Fibroblast of peridontal ligament (primary cell): ENCODE measurements at regions not wholly inside any gene's neighbourhood (a gene's known extent, or its start where the extent isn't known, plus 50 kb on each side); places are given as distances from the start of the nearest gene placed in this dataset.

Experiments used
- DNase-seq: peaks from one replicate; pipeline ENCODE4 v3.0.0-alpha.2; 2010; ENCODE audit errors: extremely low read depth

- no peak for DNase-seq
These were observed 133.3 kb downstream of the MGAT5B start for GRCh38 chr17:77001487-77001886.

GRCh38 chr17:77002103-77003045 is 134.2 kb downstream of the MGAT5B start:
- no peak for DNase-seq

DNA sequence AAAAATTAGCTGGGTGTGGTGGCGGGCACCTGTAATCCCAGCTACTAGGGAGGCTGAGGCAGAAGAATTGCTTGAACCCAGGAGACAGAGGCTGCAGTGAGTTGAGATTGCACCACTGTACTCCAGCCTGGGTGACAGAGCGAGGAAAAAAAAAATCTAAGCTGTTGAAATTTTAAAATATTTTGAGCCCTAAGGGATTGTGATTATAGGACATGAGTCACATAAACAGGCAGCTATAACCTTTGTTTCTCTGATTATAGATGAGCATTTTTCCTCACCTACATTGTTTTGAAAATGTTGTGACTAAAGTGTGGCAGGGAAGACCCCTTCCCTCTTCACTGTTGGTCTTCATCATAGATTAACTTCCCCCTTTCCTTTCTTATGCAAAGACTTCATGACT is 135.5 kb downstream of the MGAT5B start:
- DNase-seq = no peak

DNA sequence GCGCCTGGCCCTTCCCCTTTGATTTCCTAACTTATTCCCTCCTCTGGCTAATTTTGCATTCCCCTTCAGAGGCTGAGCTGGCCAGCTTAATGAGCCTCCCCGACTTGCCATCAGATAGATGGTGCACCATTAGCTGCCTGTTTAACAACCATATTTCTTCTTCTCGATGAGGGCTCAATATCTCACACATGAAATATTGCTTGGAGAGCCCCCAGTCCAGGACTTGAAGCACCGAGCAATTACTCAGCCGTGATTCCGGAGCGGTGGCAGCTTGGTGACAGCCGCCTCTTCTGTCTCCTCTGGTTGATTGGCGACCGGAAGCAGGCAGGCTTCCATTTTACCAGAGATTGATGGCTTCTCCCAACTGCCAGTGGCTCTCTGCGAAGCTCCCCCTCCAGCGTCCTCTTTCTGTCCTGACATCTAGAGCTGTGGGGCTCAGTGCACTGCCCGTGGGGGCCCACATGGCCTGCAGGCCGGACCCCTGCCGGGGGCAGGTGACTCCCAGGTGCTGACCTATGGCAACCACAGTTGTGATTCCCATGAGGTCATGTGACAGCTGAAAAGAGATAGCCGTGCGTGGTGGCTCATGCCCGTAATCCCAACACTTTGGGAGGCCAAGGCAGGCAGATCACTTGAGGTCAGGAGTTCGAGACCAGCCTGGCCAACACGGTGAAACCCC is 133.7 kb upstream of the SEC14L1 start:
- no peak for DNase-seq

DNA sequence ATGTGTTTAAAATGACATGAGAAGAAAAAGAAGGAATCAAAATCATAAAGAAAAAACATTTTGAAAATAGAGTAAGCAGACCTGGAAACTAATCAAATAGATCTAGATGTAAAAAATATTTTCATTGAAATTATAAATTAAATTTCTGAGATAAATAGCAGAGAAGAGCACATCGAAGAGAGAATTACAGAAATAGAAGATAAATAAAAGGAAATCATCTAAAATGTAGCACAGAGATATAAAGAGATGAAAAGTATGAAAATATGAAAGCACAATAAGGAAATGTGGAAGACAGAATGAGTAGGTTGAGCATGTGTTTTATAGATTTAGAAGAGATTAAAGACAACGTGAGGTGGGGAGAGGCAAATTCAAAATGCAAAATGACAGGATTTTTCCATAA is 130.9 kb upstream of the SEC14L1 start:
- DNase-seq = no peak

- no peak for DNase-seq
These were observed 130.1 kb upstream of the SEC14L1 start for GRCh38 chr17:77010667-77011066.

DNA sequence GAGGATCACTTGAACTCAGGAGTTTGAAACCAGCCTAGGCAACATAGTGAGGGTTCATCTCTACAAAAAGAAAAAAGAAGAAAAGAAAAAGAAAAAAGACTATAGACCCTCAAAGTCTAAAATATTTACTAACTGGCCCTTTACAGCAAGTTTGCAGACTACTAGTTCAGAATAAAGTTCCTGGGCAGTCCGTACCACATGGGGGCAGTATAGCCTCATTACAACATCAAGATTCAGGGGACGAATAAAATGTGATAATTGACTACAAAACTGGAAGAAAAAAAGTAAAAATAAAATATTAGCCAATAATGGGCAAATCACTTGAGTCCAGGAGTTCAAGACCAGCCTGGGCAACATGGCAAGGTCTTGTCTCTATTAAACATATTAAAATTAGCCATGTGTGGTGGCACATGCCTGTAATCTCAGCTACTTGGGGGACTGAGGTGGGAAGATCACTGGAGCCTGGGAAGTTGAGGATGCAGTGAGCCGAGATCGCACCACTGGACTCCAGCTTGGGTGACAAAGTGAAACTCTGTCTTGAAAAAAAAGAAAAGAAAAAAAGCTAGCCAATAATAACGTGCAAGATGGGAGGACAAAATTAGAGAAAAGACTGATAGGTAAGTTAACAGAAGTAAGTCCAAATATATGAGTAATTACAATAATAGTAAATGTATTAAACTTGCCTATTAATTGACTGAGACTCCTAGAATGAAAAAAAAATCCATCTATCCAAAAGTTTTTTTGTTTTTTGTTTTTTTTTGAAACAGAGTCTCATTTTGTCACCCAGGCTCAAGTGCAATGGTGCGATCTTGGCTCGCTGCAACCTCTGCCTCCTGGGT is 129.4 kb upstream of the SEC14L1 start:
- DNase-seq = peak; percentile 58

GRCh38 chr17:77018504-77018903 is 122.3 kb upstream of the SEC14L1 start:
- DNase-seq = no peak

GRCh38 chr17:77019893-77020379 is 120.8 kb upstream of the SEC14L1 start:
- no peak for DNase-seq

GRCh38 chr17:77020973-77021372 is 119.8 kb upstream of the SEC14L1 start:
- no peak for DNase-seq

DNA sequence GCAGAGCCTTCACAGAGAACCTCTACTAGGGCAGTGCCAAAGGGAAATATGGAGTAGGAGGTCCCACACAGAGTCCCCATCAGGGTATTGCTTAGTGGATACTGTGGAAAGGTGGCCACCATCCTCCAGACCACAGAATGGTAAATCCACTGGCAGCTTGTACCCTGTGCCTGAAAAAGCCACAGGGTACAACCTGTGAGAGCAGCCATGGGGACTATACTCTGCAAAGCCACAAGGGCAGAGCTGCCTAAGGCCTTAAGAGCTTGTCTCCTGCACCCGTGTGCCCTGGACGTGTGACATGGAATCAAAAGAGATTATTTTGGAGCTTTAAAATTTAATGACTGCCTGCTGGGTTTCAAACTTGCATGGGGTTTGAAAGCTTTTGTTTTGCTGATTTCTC is 118.0 kb upstream of the SEC14L1 start:
- no peak for DNase-seq

GRCh38 chr17:77025781-77026180 is 115.0 kb upstream of the SEC14L1 start:
- DNase-seq = no peak

DNA sequence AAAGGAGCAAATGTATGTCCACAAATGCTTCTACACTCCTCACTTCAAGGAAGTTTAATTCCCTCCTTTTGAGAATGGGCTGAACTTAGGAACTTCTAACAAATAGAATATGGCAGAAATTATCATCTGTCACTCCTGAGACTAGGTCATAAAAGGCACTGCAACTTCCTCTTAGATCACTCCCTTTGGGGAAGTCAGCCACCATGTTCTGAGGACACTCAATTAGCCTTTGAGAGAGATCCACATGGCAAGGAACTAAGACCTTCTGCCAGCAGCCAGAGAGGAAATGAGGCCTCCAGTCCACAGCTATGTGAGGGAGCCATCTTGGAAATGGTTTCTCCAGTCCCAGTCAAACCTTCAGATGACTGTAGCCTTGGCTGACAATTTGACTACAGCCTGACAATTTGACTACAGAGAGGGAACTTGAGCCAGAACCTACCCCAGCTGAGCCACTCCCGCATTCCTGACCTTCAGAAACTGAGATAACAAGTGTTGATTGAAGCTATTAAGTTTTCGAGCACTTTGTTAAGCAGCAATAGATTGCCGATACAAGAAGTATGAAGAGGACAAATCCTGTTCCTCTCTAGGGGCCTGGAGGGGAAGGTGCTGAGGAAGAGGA is 113.4 kb upstream of the SEC14L1 start:
- no peak for DNase-seq

DNA sequence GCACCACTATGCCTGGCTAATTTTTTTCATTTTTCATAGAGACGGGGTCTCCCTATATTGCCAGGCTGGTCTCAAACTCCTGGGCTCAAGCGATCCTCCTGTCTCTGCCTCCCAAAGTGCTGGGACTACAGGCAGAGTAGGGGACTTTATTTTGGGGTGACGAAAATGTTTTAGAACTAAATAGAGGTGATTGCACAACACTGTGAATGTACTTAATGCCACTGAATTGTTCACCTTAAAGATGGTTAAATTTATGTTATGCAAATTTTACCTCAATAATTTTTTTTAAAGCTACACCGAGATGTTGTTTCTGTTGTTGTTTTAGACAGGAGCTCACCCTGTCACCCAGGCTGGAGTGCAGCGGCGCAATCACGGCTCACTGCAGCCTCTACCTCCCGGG is 111.9 kb upstream of the SEC14L1 start:
- DNase-seq = no peak

- DNase-seq = no peak
These were observed 107.8 kb upstream of the SEC14L1 start for GRCh38 chr17:77032929-77033328.

GRCh38 chr17:77033892-77034404 is 106.8 kb upstream of the SEC14L1 start:
- no peak for DNase-seq

GRCh38 chr17:77034677-77035424 is 105.9 kb upstream of the SEC14L1 start:
- DNase-seq = no peak

DNA sequence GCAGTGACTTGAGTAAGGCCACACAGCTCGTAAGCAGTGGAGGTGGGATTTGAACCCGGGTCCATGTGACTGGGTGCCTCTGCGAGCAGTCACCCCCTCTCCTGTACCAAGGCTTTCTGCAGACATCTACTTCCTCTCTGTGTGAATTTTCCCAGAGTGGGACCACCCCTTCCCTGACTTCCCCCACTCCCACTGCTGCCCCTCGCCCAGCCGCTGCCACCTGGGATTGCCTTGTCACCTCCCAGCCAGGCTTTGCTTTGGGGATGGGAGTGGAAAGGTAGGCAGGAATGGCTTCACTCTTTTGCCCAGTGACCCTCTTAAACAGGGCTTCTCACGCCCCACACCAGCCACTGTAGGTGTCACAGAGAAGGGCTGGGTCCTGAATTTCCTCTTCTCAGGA is 105.2 kb upstream of the SEC14L1 start:
- no peak for DNase-seq

DNA sequence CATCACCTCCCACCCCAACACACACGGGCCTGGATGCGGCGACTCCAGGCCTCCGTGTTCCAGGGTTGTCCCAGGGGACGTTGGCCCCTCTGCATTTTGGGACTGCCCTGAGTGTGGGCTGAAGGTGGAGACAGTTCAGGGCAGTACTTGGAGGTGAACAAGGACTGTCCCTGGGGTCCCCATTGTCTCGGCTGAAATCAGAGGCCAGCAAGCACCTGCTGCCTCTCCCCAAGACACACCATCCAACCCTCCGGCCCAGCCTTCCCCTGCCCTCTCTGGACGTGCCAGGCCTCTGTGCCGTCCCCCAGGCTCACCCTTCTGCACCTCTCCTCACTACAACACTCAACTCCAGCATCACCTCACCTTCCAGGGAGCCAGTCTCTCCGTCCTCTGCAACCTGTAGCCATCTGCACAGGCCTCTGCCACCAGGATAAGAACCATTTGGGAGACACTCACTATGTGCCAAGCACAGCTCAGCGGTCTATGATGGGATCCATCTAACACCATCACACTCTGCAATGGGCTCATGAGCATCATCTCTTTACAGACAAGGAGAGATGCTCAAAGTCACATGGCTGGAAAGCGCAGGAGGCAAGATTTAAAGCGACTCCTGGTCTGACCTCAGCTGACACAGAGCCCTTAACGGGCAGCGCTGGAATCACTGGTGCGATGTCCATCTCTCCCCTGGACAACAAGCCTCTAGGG is 104.5 kb upstream of the SEC14L1 start:
- DNase-seq = no peak

- DNase-seq = no peak
These were observed 103.9 kb upstream of the SEC14L1 start for GRCh38 chr17:77036841-77037381.
